PC-9 (cell line): ENCODE measurements at regions not wholly inside any gene's neighbourhood (a gene's known extent, or its start where the extent isn't known, plus 50 kb on each side); places are given as distances from the start of the nearest gene placed in this dataset.

Source experiments
- BruUV-seq: library from RNA; stranded (reverse); fragments of 400-500 nt; replicated peaks from 2 replicates; lab custom pipeline; 2021; lab: Mats Ljungman, UMichigan
- CTCF ChIA-PET: fragments of 300-600 bp; sonication (Branson Sonifier 250); formaldehyde crosslinking; loops from one replicate; lab custom pipeline; 2022; ENCODE audit warnings: antibody characterized with exemption; lab: Charles Lee
- POLR2A ChIA-PET: fragments of 300-600 bp; sonication (Branson Sonifier 250); formaldehyde crosslinking; loops from one replicate; lab custom pipeline; 2022; ENCODE audit warnings: antibody characterized with exemption; ENCODE audit not compliant: unreplicated experiment; lab: Charles Lee
- DNase-seq, 2 experiments: peaks; one replicate each; pipeline versions ENCODE4 v3.0.0 to v3.0.0-alpha.2; 2015 to 2022; ENCODE audit warnings: mixed read lengths in 1 of 2
- H2AFZ ChIP-seq: fragments of 200-600 bp; sonication (generic); 2 replicates; pipeline ENCODE4 v1.8.1; 2017; ENCODE audit warnings: antibody characterized with exemption
- H3F3A ChIP-seq: fragments of 200-600 bp; sonication (generic); 2 replicates; pipeline ENCODE4 v1.8.1; 2017; ENCODE audit warnings: antibody characterized with exemption, mild to moderate bottlenecking, low read depth; ENCODE audit not compliant: insufficient read depth
- H3K27ac ChIP-seq: fragments of 200-600 bp; sonication (generic); 2 replicates; pipeline ENCODE4 v1.6.1; 2016; ENCODE audit warnings: mixed run types
- H3K27me3 ChIP-seq: fragments of 200-600 bp; sonication (generic); 2 replicates; pipeline ENCODE4 v1.6.1; 2016; ENCODE audit warnings: low read depth, mixed run types; ENCODE audit not compliant: insufficient read depth
- H3K36me3 ChIP-seq: fragments of 200-600 bp; sonication (generic); 2 replicates; pipeline ENCODE4 v1.6.1; 2016; ENCODE audit warnings: low read depth, mixed run types
- H3K4me1 ChIP-seq: fragments of 200-600 bp; sonication (generic); replicated peaks from 2 replicates; pipeline ENCODE4 v1.6.1; 2016; ENCODE audit warnings: mixed run types; ENCODE audit not compliant: insufficient read depth
- H3K4me2 ChIP-seq: fragments of 200-600 bp; sonication (generic); 2 replicates; pipeline ENCODE4 v1.6.1; 2017; ENCODE audit warnings: mixed run types
- H3K4me3 ChIP-seq: fragments of 200-600 bp; sonication (generic); 2 replicates; pipeline ENCODE4 v1.6.1; 2016; ENCODE audit warnings: mixed run types
- H3K79me2 ChIP-seq: fragments of 200-600 bp; sonication (generic); 2 replicates; pipeline ENCODE4 v1.6.1; 2017; ENCODE audit warnings: low read depth, mixed run types
- H3K9me2 ChIP-seq: fragments of 200-600 bp; sonication (generic); 2 replicates; pipeline ENCODE4 v1.8.1; 2017; ENCODE audit warnings: mild to moderate bottlenecking; ENCODE audit not compliant: insufficient read depth
- H3K9me3 ChIP-seq: fragments of 200-600 bp; sonication (generic); 2 replicates; pipeline ENCODE4 v1.8.1; 2016; ENCODE audit warnings: low read depth; ENCODE audit not compliant: insufficient read depth
- H4K20me1 ChIP-seq: fragments of 200-600 bp; sonication (generic); 2 replicates; pipeline ENCODE4 v1.8.1; 2017; ENCODE audit not compliant: insufficient read depth
- EZH2 ChIP-seq: fragments of 200-600 bp; sonication (generic); IDR thresholded peaks from 2 replicates; pipeline ENCODE4 v1.8.0; 2017; ENCODE audit warnings: antibody characterized with exemption, low read depth
- intact Hi-C: fragments of 100-400 bp; cut with micrococcal nuclease; formaldehyde crosslinking; loops from one replicate; pipeline ENCODE4 v1.10.0; 2022; ENCODE audit not compliant: unreplicated experiment
- TF ChIP-seq, protein P1 (sequence below): fragments of 200-600 bp; sonication (generic); conservative IDR thresholded peaks from 2 replicates; pipeline ENCODE4 v1.6.1; 2017; ENCODE audit warnings: mixed run types, antibody characterized with exemption, mild to moderate bottlenecking, moderate library complexity

DNA sequence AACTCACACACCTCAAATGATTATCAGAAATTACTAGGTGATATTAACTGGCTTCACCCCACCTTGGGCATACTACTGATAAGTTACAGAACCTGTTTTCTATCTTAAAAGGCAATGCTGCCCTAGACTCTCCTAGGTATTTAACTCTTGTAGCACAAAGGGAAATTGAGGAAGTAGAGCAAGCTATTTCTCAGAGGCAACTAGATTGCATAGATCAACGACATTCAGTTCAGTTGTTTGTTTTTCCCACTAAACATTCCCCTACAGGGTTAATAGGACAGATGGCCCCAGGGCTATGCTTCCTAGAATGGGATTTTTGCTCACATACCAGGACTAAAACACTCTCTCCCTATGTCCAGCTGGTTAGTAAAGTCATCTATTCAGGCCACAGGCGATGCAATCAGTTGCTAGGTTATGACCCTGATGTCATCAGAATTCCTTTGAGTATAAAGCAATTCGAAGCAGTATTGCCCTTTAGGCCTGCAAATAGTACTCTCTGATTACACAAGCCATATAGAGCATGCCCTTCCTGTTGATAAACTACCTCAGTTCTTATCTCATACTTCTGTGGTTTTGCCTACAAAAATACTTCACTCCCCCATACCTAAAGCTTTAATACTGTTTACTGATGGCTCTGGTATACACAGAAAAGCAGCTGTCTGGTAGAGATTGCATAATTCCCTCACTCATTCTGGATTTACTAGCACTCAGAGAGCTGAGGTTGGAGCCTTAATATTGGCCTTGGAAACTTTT, 67.4 kb upstream of the ASCC3 start:
- CTCF ChIA-PET, result no interaction called here

DNA sequence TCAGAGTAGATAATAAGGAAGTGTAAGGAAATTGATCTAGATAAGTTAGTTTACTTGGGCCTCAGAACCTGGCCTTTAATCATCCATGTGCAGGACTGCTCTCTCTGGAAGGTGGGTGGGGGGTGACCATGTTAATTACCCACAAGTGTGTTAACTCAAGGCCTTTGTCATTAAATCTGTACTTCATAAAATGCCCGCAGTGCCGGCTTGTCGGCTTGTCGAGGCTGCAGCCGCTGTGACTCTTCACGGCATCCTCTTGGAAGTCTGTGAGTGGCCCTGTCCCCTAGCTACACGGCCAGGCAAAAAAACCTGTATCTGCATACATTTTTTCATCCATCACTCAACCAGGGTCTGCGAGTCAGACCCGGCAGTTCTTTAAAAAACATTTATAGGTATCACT, 70.9 kb upstream of the ASCC3 start:
- DNase-seq, result no peak
- Histone ChIP-seq H3K4me2 (no peak overlapping the region), H3K4me3 (no peak overlapping the region), H3K4me1 (no peaks in the 10 kb centered on the region), H3F3A (peaks cover 16% of the 10 kb centered on the region; the same call in 1 of the 2 replicates), H2AFZ (no peak overlapping the region), H3K36me3 (no peaks in the 10 kb centered on the region), H3K9me2 (no peaks in the 10 kb centered on the region), H3K27ac (no peak overlapping the region), H3K27me3 (no peaks in the 10 kb centered on the region), H3K9me3 (peaks cover 16% of the 10 kb centered on the region; the same call in 1 of the 2 replicates), H4K20me1 (no peaks in the 10 kb centered on the region), H3K79me2 (no peaks in the 10 kb centered on the region)
- intact Hi-C loops, result no loop called here
- POLR2A ChIA-PET, result no interaction called here
- CTCF ChIA-PET, result no interaction called here
- TF ChIP-seq, protein P1, sequence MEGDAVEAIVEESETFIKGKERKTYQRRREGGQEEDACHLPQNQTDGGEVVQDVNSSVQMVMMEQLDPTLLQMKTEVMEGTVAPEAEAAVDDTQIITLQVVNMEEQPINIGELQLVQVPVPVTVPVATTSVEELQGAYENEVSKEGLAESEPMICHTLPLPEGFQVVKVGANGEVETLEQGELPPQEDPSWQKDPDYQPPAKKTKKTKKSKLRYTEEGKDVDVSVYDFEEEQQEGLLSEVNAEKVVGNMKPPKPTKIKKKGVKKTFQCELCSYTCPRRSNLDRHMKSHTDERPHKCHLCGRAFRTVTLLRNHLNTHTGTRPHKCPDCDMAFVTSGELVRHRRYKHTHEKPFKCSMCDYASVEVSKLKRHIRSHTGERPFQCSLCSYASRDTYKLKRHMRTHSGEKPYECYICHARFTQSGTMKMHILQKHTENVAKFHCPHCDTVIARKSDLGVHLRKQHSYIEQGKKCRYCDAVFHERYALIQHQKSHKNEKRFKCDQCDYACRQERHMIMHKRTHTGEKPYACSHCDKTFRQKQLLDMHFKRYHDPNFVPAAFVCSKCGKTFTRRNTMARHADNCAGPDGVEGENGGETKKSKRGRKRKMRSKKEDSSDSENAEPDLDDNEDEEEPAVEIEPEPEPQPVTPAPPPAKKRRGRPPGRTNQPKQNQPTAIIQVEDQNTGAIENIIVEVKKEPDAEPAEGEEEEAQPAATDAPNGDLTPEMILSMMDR, result no peak
- TF ChIP-seq EZH2, result no peak
- BruUV-seq, result no TSS peak

More for the DNA sequence above, 67.4 kb upstream of the ASCC3 start:
- no TSS peak for BruUV-seq
- POLR2A ChIA-PET, result no interaction called here
- H3K27ac ChIP-seq, result peak overlapping the region; percentile 7; the same call in 1 of the 2 replicates
- no peaks in the 10 kb centered on the region for H3K27me3 ChIP-seq
- no peak overlapping the region for H3K4me3 ChIP-seq
- intact Hi-C loops, result no loop called here
- no peak overlapping the region for H2AFZ ChIP-seq
- no peaks in the 10 kb centered on the region for H3K79me2 ChIP-seq
- peak in 1 of 2 experiments; percentile 82 for DNase-seq
- peaks cover 16% of the 10 kb centered on the region; the same call in 1 of the 2 replicates for H3F3A ChIP-seq
- H3K4me1 ChIP-seq, result no peaks in the 10 kb centered on the region
- no peaks in the 10 kb centered on the region for H3K36me3 ChIP-seq
- H4K20me1 ChIP-seq, result no peaks in the 10 kb centered on the region
- no peaks in the 10 kb centered on the region for H3K9me2 ChIP-seq
- no peak overlapping the region for H3K4me2 ChIP-seq
- peaks cover 31% of the 10 kb centered on the region; the same call in 1 of the 2 replicates for H3K9me3 ChIP-seq
- TF ChIP-seq, protein P1, result no peak
- no peak for TF ChIP-seq EZH2

DNA sequence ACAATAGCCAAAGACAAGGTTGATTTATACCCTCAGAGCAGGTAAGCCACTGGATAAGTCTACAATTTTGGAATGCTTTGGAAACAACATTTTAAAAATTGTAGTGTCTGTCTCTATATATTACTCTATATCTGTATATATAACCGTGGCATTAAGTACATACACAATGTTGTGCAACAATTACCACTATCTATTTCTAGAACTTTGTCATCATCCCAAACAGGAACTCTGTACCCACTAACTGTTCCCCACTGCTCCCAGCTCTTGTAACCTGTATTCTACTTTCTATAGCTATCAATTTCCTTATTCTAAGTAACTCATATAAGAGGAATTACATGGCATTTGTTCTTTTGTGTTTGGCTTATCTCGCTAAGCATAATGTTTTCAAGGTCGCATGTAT, 78.2 kb upstream of the ASCC3 start:
- Histone ChIP-seq H3K4me2 (no peak overlapping the region), H3K27me3 (no peaks in the 10 kb centered on the region), H3K79me2 (no peaks in the 10 kb centered on the region), H3F3A (no peaks in the 10 kb centered on the region), H3K4me1 (no peaks in the 10 kb centered on the region), H3K9me3 (no peaks in the 10 kb centered on the region), H3K9me2 (no peaks in the 10 kb centered on the region), H4K20me1 (no peaks in the 10 kb centered on the region), H3K27ac (no peak overlapping the region), H2AFZ (no peak overlapping the region), H3K4me3 (no peak overlapping the region), H3K36me3 (no peaks in the 10 kb centered on the region)
- no peak for DNase-seq
- POLR2A ChIA-PET, result no interaction called here
- CTCF ChIA-PET, result no interaction called here
- intact Hi-C loops, result no loop called here
- TF ChIP-seq EZH2, result no peak
- TF ChIP-seq, protein P1, result no peak
- no TSS peak for BruUV-seq
